ENCODE measurements at regions not wholly inside any gene's neighbourhood (a gene's known extent, or its start where the extent isn't known, plus 50 kb on each side); places are given as distances from the start of the nearest gene placed in this dataset.
A peak's percentile ranks its signal among the peaks of the same experiment; 100 is the strongest.
"Not testable (repeated sequence)": the region's sequence is repeated elsewhere in the genome, so short reads cannot be mapped to it uniquely, and the experiment has no call there.

- peak; percentile 54 for DNase-seq
Observed at GRCh38 chr4:74505355-74505978, 60.5 kb downstream of the AREG start.

- not testable (repeated sequence) for DNase-seq
Observed at GRCh38 chr4:74509363-74509762, 64.4 kb downstream of the AREG start.

GRCh38 chr4:74516303-74516702 is 71.4 kb downstream of the AREG start:
- no peak for DNase-seq

DNA sequence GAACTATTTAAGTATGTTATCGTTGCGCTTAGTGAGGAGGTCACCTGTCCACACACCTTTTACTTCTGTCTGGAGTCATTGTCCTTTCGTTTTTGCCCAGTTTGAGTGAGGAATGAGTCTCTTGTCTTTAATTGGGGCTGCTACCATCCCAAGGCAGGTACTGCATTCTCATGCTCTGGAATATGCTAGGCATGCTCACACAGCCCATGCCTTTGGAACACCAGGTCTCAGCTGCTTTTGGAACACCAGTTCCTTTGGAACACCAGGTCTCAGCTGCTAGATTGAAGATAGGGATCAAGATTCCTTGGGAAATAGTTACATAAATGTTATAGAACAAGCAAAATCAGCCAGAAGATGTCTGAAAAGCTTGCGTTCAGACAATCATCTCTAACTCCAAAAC is 73.1 kb downstream of the AREG start:
- DNase-seq, result no peak

GRCh38 chr4:74522251-74522991 is 77.5 kb downstream of the AREG start:
- DNase-seq, result no peak

DNA sequence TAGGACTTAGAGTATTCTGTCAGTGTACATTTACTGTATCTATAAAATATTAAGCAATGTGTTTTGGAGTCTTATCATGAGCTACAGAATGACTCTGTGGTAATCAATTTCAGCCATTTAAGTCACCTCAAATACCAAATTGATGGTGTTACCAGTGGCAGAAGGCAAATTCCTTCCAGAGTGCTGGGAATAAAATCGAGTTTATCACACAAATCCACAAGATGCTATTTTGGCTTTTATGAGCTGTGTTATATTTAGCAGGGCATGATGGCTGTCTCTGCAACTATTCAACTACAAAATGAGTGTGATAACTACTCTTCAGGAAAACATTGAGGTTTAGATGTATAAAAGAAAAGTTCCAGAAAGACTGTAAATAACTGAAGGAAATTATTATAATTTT is 78.2 kb downstream of the AREG start:
- DNase-seq, result no peak

- DNase-seq, result no peak
Observed at GRCh38 chr4:74524985-74525384, 80.0 kb downstream of the AREG start.

DNA sequence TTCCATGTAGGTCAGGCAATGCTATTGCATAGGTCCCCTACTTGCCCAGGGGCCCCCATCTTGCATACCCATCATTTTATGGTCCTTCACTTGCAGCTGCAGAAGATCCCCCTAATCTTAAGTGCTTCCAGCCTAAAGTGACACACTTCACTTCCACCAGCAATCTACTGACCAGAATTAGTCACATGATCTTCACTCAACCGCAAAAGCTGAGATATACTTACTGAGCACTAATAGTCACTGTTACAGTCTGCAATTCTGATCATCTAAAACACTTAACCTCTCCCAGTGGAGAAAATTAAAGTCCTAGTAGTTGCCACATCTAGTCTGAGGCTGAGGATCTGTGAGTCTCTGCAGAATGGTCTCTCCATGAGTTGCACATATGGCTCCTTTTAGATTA is 82.1 kb downstream of the AREG start:
- peak; percentile 31 for DNase-seq

DNA sequence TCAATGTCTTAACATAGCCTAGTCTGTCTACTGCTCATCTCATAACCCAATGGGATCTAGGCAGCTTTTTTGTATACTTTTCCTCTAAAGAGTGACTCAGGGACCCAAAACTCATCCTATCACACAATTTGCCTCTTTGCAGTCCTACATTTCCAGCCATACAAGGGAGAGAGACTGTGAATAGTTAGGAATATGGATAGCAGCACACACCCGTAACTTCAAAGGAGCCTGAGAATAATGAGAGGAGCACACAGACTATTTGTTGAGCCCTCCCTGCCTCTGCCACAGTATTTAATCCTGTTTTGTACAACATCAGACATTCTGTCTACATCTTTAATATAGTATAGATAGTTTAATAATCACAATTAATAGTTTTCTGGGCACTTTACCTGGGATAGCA is 83.2 kb downstream of the AREG start:
- DNase-seq, result no peak

GRCh38 chr4:74529284-74530041 is 84.5 kb downstream of the AREG start:
- no peak for DNase-seq

DNA sequence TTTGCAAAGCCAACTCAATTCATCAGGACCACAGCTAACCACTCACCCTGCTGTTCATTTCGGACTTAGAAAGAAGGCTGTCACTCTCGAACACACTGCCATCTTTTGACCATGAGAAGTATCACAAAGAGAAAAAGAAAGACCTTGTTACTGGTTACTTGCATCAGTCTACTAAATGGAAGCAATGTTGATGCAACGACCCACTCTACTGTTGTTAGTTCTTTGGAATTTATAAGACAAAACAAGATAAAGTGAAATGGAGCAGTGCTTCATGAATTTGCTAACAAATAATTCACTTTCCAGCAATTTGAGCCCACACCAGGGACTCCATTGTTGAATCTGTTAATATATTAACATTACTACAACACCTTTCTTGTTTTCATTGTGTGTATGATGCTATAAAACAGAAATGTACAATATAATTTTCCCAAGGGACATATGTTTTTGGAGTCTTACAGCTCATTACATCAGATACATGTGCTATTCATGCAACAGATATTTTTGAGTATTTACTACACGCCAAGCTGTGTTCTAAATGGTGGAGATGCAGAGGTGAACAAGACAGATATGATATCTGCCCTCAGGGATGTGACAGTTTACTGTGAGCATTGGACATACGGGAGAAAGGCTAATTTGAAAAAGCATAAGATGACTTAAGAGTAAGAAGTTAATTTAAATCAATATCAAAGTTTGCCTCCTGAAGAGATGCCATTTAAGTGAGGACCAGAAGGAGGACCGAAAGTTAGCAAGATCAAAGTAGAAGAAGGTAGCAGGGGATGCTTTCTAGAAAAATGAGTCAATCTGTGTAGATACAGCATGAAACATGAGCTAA is 87.2 kb downstream of the AREG start:
- peak; percentile 52 for DNase-seq

DNA sequence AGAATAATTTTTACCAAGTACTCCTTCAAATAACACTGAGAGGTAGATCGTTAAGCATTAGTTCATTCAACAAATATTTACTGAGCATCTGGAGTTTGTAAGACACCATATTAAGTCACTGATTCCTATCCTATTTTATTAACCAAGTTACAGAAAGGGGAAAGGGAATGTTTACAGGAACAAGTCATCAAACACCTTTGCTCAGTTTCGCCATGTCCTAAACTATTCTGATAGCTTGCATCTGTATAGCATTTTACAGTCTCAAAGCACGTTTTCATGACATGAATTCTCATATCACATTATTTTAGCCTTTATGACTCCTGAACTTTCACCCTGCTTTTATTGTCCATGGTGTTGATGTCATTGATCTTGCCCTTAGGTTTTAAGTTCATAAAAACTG is 89.2 kb downstream of the AREG start:
- no peak for DNase-seq

GRCh38 chr4:74534936-74535335 is 90.0 kb downstream of the AREG start:
- DNase-seq, result no peak

GRCh38 chr4:74535512-74535911 is 90.6 kb downstream of the AREG start:
- no peak for DNase-seq

DNA sequence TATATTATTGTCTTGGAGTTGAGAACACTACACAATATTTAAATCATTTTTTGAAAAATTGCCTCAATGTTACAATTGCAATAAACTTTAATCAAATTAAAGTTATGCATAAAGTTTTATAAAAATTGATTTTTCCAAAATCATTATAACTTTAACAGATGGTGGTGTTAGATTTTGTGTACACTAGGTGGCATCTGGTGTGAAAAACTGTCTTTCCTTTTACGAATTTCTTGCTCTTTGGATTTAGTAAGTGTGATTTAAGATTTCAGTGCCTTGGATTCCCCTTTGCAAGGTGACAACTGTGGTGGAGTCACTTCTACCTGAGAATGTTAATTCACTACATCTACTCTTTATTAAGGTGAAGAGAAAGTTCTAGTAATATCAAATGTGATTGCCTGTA is 91.6 kb downstream of the AREG start:
- no peak for DNase-seq

DNA sequence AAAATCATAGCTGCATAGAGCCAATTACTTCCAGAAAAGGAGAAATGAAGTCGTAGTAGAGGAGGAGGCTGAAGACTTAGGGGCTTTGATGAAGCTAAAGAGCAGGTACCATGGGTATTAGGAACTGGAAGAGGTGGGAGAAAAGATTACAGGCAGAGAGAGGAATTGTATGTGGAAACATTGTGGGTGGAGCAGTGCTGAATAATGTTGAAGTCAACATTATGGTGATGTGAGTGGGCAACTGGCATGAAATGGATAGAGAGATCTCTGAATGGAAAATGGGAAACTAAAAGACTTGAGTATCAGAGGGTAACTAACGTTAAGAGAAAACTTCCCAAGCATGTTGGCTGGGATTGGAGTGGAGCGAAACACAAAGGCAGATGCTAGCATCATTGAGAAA is 92.5 kb downstream of the AREG start:
- DNase-seq, result no peak

GRCh38 chr4:74539044-74539790 is 94.3 kb downstream of the AREG start:
- no peak for DNase-seq

GRCh38 chr4:74540193-74540592 is 95.3 kb downstream of the AREG start:
- DNase-seq, result no peak

DNA sequence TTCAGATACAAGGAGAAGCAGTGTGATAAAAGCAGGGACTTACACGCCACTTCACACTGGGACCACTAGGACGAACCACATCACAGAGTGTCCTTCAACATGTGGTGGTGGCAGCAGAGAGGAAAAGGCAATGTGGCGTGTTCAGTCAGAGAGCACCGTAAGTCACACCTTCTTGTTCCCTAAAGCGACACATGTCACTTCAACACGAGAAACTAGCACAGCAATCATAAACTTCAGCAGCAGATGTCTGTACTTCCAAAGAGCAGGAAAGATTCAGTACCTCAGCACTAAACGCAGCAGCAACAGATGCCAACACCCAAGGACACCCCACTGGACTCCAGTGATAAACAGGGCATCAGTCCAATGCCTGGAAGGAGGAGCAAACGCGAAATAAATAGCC is 96.7 kb downstream of the AREG start:
- no peak for DNase-seq

DNA sequence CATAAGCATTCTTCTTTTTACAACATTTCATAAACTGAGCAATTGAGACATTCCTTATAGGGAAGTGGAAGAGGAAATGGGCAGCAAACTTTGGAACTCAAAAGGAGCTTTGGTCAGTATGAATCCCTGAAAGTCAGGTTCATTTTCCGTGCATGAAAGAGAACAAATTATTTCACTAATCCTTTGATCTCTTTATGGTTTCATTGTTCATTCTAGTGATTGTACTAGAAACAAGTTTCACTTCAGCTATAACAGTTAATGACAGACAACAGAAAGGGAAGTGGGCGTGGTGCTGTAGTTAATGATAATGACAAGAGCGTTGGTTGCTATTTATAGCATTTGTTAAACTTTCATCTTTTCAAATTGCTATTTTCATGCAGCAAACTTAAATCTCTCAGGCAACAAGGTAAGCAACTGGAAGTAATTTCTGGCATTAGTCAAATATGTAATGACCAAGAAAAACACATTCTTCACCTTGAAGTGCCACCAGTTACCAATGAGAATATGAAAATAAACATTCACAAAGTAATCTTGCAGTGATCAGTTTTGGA is 98.4 kb downstream of the AREG start:
- no peak for DNase-seq

GRCh38 chr4:74543983-74544382 is 99.0 kb downstream of the AREG start:
- no peak for DNase-seq
